ENCODE measurements at regions not wholly inside any gene's neighbourhood (a gene's known extent, or its start where the extent isn't known, plus 50 kb on each side); places are given as distances from the start of the nearest gene placed in this dataset.

- TF ChIP-seq, protein P1, sequence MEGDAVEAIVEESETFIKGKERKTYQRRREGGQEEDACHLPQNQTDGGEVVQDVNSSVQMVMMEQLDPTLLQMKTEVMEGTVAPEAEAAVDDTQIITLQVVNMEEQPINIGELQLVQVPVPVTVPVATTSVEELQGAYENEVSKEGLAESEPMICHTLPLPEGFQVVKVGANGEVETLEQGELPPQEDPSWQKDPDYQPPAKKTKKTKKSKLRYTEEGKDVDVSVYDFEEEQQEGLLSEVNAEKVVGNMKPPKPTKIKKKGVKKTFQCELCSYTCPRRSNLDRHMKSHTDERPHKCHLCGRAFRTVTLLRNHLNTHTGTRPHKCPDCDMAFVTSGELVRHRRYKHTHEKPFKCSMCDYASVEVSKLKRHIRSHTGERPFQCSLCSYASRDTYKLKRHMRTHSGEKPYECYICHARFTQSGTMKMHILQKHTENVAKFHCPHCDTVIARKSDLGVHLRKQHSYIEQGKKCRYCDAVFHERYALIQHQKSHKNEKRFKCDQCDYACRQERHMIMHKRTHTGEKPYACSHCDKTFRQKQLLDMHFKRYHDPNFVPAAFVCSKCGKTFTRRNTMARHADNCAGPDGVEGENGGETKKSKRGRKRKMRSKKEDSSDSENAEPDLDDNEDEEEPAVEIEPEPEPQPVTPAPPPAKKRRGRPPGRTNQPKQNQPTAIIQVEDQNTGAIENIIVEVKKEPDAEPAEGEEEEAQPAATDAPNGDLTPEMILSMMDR (IDR thresholded peaks at IDR 0.05), result no peak
- TF ChIP-seq POLR2A (IDR thresholded peaks at IDR 0.05) (no peak), POLR2AphosphoS5 (IDR thresholded peaks at IDR 0.05) (no peak)
These were observed 314.7 kb upstream of the CNR1 start for GRCh38 chr6:88480816-88481215.

All from upper lobe of left lung (tissue), 4 donors.